PFSK-1 (cell line): ENCODE measurements at regions not wholly inside any gene's neighbourhood (a gene's known extent, or its start where the extent isn't known, plus 50 kb on each side); places are given as distances from the start of the nearest gene placed in this dataset.

Experiments used
- FOXP2 ChIP-seq: optimal IDR thresholded peaks from 2 replicates; pipeline ENCODE3; 2011; ENCODE audit warnings: borderline replicate concordance, control low read depth, inconsistent platforms; ENCODE audit not compliant: insufficient read depth; ENCODE audit errors: extremely low read length, extremely low read depth
- POLR2AphosphoS5 ChIP-seq: IDR thresholded peaks from 2 replicates; pipeline ENCODE4 v1.6.1; 2012; ENCODE audit warnings: low read depth, mild to moderate bottlenecking, control low read depth, low read length, moderate library complexity
- SIN3A ChIP-seq: IDR thresholded peaks from 2 replicates; pipeline ENCODE4 v1.6.1; 2012; ENCODE audit warnings: mild to moderate bottlenecking, low read length, moderate library complexity, borderline replicate concordance; ENCODE audit not compliant: insufficient read depth
- TAF1 ChIP-seq: IDR thresholded peaks from 2 replicates; pipeline ENCODE4 v1.6.1; 2012; ENCODE audit warnings: low read length, control low read depth, borderline replicate concordance; ENCODE audit not compliant: insufficient read depth
- TF ChIP-seq, protein P1 (sequence below), 2 experiments: IDR thresholded peaks; 2 replicates each; pipeline versions ENCODE4 v1.6.1 to v1.8.0; 2011 to 2012; ENCODE audit warnings: low read depth in 2 of 2, low read length in 2 of 2, control low read depth in 1 of 2, inconsistent platforms in 1 of 2, mild to moderate bottlenecking in 1 of 2, moderate library complexity in 1 of 2; ENCODE audit not compliant: insufficient read depth in 1 of 2

DNA sequence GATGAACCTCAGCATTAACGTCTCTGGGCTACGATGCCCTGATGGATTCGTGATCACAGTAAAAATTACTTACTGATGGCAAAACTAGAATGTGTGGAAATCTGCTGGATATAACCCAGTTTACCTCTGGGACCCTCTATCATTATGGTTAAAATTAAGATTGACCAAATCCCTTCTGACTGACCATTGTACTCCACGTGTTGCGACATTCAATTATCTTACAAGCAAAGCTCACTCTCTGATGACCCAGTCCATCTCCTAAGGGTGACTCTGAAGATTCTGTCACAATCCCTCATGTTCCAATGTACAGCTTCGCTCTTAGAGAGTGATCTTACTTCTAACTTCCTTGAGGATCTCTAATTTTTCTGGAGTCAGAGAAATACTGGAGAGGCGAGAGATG lies 288.5 kb upstream of the RUNX1 start:
- TF ChIP-seq POLR2AphosphoS5 (no peak), SIN3A (no peak), TAF1 (no peak), FOXP2 (no peak)
- TF ChIP-seq, protein P1, sequence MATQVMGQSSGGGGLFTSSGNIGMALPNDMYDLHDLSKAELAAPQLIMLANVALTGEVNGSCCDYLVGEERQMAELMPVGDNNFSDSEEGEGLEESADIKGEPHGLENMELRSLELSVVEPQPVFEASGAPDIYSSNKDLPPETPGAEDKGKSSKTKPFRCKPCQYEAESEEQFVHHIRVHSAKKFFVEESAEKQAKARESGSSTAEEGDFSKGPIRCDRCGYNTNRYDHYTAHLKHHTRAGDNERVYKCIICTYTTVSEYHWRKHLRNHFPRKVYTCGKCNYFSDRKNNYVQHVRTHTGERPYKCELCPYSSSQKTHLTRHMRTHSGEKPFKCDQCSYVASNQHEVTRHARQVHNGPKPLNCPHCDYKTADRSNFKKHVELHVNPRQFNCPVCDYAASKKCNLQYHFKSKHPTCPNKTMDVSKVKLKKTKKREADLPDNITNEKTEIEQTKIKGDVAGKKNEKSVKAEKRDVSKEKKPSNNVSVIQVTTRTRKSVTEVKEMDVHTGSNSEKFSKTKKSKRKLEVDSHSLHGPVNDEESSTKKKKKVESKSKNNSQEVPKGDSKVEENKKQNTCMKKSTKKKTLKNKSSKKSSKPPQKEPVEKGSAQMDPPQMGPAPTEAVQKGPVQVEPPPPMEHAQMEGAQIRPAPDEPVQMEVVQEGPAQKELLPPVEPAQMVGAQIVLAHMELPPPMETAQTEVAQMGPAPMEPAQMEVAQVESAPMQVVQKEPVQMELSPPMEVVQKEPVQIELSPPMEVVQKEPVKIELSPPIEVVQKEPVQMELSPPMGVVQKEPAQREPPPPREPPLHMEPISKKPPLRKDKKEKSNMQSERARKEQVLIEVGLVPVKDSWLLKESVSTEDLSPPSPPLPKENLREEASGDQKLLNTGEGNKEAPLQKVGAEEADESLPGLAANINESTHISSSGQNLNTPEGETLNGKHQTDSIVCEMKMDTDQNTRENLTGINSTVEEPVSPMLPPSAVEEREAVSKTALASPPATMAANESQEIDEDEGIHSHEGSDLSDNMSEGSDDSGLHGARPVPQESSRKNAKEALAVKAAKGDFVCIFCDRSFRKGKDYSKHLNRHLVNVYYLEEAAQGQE (IDR thresholded peaks at IDR 0.05; ENCODE audit: insufficient read depth in 1 of 2, low read depth in 2 of 2, low read length in 2 of 2): no peak
